Limb (tissue), 2 donors: ENCODE measurements at regions not wholly inside any gene's neighbourhood (a gene's known extent, or its start where the extent isn't known, plus 50 kb on each side); places are given as distances from the start of the nearest gene placed in this dataset.

Experiments
- DNase-seq, 2 donors: peaks; one replicate each; pipeline ENCODE4 v3.0.0-alpha.2; 2016; ENCODE audit errors: extremely low spot score in 2 of 2

GRCh38 chr12:107223821-107224220, 130.5 kb upstream of the CRY1 start:
- peak in 1 of 2 donors; percentile 47 for DNase-seq

- no peak for DNase-seq
Observed at GRCh38 chr12:107225635-107226034, 132.3 kb upstream of the CRY1 start.

- DNase-seq, result no peak
Observed at GRCh38 chr12:107226126-107226525, 132.8 kb upstream of the CRY1 start.

- DNase-seq, result no peak
Observed at GRCh38 chr12:107228076-107228475, 134.7 kb upstream of the CRY1 start.

- no peak for DNase-seq
Observed at GRCh38 chr12:107229827-107230226, 136.5 kb upstream of the CRY1 start.

GRCh38 chr12:107231303-107231702, 138.0 kb upstream of the CRY1 start:
- DNase-seq, result no peak

- no peak for DNase-seq
Observed at GRCh38 chr12:107233551-107233950, 140.2 kb upstream of the CRY1 start.

GRCh38 chr12:107235600-107235999, 142.3 kb upstream of the CRY1 start:
- DNase-seq, result no peak

- no peak for DNase-seq
Observed at GRCh38 chr12:107236824-107237511, 143.6 kb upstream of the CRY1 start.

GRCh38 chr12:107238296-107238695, 144.9 kb upstream of the CRY1 start:
- no peak for DNase-seq

GRCh38 chr12:107241411-107241810, 148.1 kb upstream of the CRY1 start:
- no peak for DNase-seq

GRCh38 chr12:107242189-107242588, 148.8 kb upstream of the CRY1 start:
- no peak for DNase-seq

GRCh38 chr12:107243341-107243740, 150.0 kb upstream of the CRY1 start:
- peak in 1 of 2 donors; percentile 54 for DNase-seq

- DNase-seq, result no peak
Observed at GRCh38 chr12:107244584-107244983, 151.2 kb upstream of the CRY1 start.

- no peak for DNase-seq
Observed at GRCh38 chr12:107247650-107248049, 154.3 kb upstream of the CRY1 start.

- no peak for DNase-seq
Observed at GRCh38 chr12:107248187-107248586, 154.8 kb upstream of the CRY1 start.

- no peak for DNase-seq
Observed at GRCh38 chr12:107251288-107251687, 157.9 kb upstream of the CRY1 start.

- DNase-seq, result no peak
Observed at GRCh38 chr12:107253361-107253760, 160.0 kb upstream of the CRY1 start.

GRCh38 chr12:107254258-107254856, 161.0 kb upstream of the CRY1 start:
- DNase-seq, result no peak

GRCh38 chr12:107258780-107259179, 165.4 kb upstream of the CRY1 start:
- DNase-seq, result no peak

GRCh38 chr12:107263980-107264379, 170.6 kb upstream of the CRY1 start:
- DNase-seq, result no peak

GRCh38 chr12:107264667-107265066, 171.3 kb upstream of the CRY1 start:
- no peak for DNase-seq

- no peak for DNase-seq
Observed at GRCh38 chr12:107267604-107268003, 174.3 kb upstream of the CRY1 start.
